ENCODE measurements at regions not wholly inside any gene's neighbourhood (a gene's known extent, or its start where the extent isn't known, plus 50 kb on each side); places are given as distances from the start of the nearest gene placed in this dataset.

DNA sequence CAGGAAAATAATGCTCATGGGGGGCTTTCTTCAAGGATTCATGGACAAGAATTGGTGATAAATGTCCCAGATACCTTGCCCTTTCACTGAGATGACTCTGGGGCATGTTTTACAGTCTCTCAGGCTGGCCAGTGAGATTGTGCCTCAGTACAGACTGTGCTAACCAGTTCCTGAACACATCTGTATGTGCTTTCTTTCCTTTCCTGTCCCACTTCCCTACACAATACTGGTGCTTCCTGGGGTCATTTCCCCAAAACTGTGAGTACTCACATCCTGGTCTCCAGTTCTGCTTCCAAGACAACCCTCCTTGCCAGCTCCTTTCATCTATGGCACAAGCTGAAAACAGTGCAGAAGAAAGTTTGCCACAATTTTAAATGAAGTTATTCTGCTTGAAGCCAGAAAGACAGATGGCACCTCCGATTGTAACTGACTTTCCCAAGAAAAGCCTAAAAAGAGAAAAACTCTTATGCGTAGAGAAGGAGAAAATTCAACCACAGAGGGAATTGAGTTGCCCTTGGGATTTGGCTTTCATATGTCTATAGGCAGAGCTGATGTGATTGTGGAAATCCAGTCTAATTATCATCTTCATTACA is 134.7 kb downstream of the DRD1 start:
- Histone ChIP-seq H3K4me1 (ENCODE audit: insufficient read depth, low read length, severe bottlenecking) (no peaks in the 10 kb centered on the region), H3K9ac (ENCODE audit: low read length) (no peak overlapping the region), H3F3A (ENCODE audit: insufficient read depth, low read length) (no peaks in the 10 kb centered on the region), H3K4me2 (ENCODE audit: low read length) (no peak overlapping the region), H2AFZ (ENCODE audit: low read length) (no peak overlapping the region), H4K20me1 (ENCODE audit: insufficient read depth, low read length) (no peaks in the 10 kb centered on the region), H3K79me2 (ENCODE audit: insufficient read depth, low read length) (no peaks in the 10 kb centered on the region), H3K9me3 (ENCODE audit: low read length) (no peaks in the 10 kb centered on the region), H3K27ac (ENCODE audit: low read depth, low read length, poor library complexity, severe bottlenecking) (no peak overlapping the region), H3K4me3 (ENCODE audit: low read depth, low read length, poor library complexity, severe bottlenecking) (no peak overlapping the region), H3K27me3 (ENCODE audit: insufficient read depth, low read length) (no peaks in the 10 kb centered on the region), H3K9me2 (ENCODE audit: low read depth, low read length) (no peaks in the 10 kb centered on the region), H3K36me3 (ENCODE audit: insufficient read depth, low read length) (no peaks in the 10 kb centered on the region)
- TF ChIP-seq, protein P1, sequence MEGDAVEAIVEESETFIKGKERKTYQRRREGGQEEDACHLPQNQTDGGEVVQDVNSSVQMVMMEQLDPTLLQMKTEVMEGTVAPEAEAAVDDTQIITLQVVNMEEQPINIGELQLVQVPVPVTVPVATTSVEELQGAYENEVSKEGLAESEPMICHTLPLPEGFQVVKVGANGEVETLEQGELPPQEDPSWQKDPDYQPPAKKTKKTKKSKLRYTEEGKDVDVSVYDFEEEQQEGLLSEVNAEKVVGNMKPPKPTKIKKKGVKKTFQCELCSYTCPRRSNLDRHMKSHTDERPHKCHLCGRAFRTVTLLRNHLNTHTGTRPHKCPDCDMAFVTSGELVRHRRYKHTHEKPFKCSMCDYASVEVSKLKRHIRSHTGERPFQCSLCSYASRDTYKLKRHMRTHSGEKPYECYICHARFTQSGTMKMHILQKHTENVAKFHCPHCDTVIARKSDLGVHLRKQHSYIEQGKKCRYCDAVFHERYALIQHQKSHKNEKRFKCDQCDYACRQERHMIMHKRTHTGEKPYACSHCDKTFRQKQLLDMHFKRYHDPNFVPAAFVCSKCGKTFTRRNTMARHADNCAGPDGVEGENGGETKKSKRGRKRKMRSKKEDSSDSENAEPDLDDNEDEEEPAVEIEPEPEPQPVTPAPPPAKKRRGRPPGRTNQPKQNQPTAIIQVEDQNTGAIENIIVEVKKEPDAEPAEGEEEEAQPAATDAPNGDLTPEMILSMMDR (IDR thresholded peaks at IDR 0.05; ENCODE audit: low read length), result no peak
- no peak for TF ChIP-seq EZH2 (IDR thresholded peaks at IDR 0.05; ENCODE audit: borderline replicate concordance, low read length)

DNA sequence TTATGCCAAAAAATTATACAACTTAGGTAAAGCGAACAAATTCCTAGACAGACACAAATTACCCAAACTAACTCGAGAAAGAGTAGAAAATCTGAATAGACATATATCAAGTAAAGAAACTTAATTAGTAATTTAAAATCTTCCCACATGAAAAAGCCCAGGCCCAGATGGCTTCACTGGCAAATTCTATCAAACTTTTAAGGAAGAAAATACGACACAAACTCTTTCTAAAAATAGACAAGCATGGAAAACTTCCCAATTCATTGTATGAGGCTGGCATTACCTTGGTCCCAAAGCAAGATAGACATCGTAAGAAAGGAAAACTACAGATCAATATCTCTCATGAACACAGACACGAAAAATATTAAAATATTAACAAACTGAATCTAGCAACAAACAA is 135.3 kb downstream of the DRD1 start:
- Histone ChIP-seq H3K4me3 (ENCODE audit: low read depth, low read length, poor library complexity, severe bottlenecking) (no peak overlapping the region), H3K27ac (ENCODE audit: low read depth, low read length, poor library complexity, severe bottlenecking) (no peak overlapping the region), H3K79me2 (ENCODE audit: insufficient read depth, low read length) (no peaks in the 10 kb centered on the region), H3K9ac (ENCODE audit: low read length) (no peak overlapping the region), H3K4me2 (ENCODE audit: low read length) (no peak overlapping the region), H3K4me1 (ENCODE audit: insufficient read depth, low read length, severe bottlenecking) (no peaks in the 10 kb centered on the region), H3K9me2 (ENCODE audit: low read depth, low read length) (no peaks in the 10 kb centered on the region), H2AFZ (ENCODE audit: low read length) (no peak overlapping the region), H3F3A (ENCODE audit: insufficient read depth, low read length) (no peaks in the 10 kb centered on the region), H3K36me3 (ENCODE audit: insufficient read depth, low read length) (no peaks in the 10 kb centered on the region), H3K27me3 (ENCODE audit: insufficient read depth, low read length) (no peaks in the 10 kb centered on the region), H4K20me1 (ENCODE audit: insufficient read depth, low read length) (no peaks in the 10 kb centered on the region), H3K9me3 (ENCODE audit: low read length) (no peaks in the 10 kb centered on the region)
- no peak for TF ChIP-seq EZH2 (IDR thresholded peaks at IDR 0.05; ENCODE audit: borderline replicate concordance, low read length)
- TF ChIP-seq, protein P1 (IDR thresholded peaks at IDR 0.05; ENCODE audit: low read length), result no peak

DNA sequence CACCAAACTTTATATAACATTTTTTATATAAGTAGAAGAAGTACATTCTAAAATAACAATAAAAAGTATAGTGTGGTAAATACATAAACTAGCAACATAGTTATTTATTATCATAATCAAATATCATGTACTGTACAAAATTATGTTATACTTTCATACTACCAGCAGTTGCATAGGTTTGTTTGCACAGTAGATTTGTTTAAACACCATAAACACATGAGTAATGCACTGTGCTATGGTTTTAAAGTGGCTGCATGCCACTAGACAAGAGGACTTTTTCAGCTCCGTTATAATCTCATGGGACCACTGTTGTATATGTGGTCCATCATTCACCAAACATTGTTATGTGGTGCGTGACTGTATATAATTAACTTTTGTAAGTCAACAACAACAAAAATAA is 137.6 kb downstream of the DRD1 start:
- no peaks in the 10 kb centered on the region for H3K79me2 ChIP-seq (ENCODE audit: insufficient read depth, low read length)
- H3K9ac ChIP-seq (ENCODE audit: low read length), result no peak overlapping the region
- TF ChIP-seq, protein P1 (IDR thresholded peaks at IDR 0.05; ENCODE audit: low read length), result no peak
- TF ChIP-seq EZH2 (IDR thresholded peaks at IDR 0.05; ENCODE audit: borderline replicate concordance, low read length), result no peak
- no peaks in the 10 kb centered on the region for H3F3A ChIP-seq (ENCODE audit: insufficient read depth, low read length)
- H3K4me1 ChIP-seq (ENCODE audit: insufficient read depth, low read length, severe bottlenecking), result no peaks in the 10 kb centered on the region
- no peak overlapping the region for H2AFZ ChIP-seq (ENCODE audit: low read length)
- H3K4me3 ChIP-seq (ENCODE audit: low read depth, low read length, poor library complexity, severe bottlenecking), result no peak overlapping the region
- no peaks in the 10 kb centered on the region for H3K27me3 ChIP-seq (ENCODE audit: insufficient read depth, low read length)
- H3K4me2 ChIP-seq (ENCODE audit: low read length), result no peak overlapping the region
- no peaks in the 10 kb centered on the region for H3K9me3 ChIP-seq (ENCODE audit: low read length)
- H3K36me3 ChIP-seq (ENCODE audit: insufficient read depth, low read length), result no peaks in the 10 kb centered on the region
- H3K27ac ChIP-seq (ENCODE audit: low read depth, low read length, poor library complexity, severe bottlenecking), result no peak overlapping the region
- H3K9me2 ChIP-seq (ENCODE audit: low read depth, low read length), result no peaks in the 10 kb centered on the region
- H4K20me1 ChIP-seq (ENCODE audit: insufficient read depth, low read length), result no peaks in the 10 kb centered on the region

Data from OCI-LY1 (cell line).